Inflammatory macrophage treated with lipopolysaccharide for 4 hours (primary cell): ENCODE measurements at regions not wholly inside any gene's neighbourhood (a gene's known extent, or its start where the extent isn't known, plus 50 kb on each side); places are given as distances from the start of the nearest gene placed in this dataset.

Experiments used
- DNase-seq: peaks from one replicate; pipeline ENCODE4 v3.0.0-alpha.2; 2020

- peak; percentile 13 for DNase-seq
These were observed 52.2 kb upstream of the RBSN start for GRCh38 chr3:15151166-15151565.

GRCh38 chr3:15152184-15152583, 53.2 kb upstream of the RBSN start:
- DNase-seq, result no peak

GRCh38 chr3:15153103-15153502, 52.9 kb upstream of the CAPN7 start:
- no peak for DNase-seq

GRCh38 chr3:15154326-15154725, 51.7 kb upstream of the CAPN7 start:
- no peak for DNase-seq

GRCh38 chr3:15155840-15156360, 50.1 kb upstream of the CAPN7 start:
- no peak for DNase-seq
